GM23338 (cell line): ENCODE measurements at regions not wholly inside any gene's neighbourhood (a gene's known extent, or its start where the extent isn't known, plus 50 kb on each side); places are given as distances from the start of the nearest gene placed in this dataset.

Source experiments
- ATAC-seq: fragments of 200-7000 bp; cut with Tn5 transposase; 3 replicates; pipeline ENCODE4 v1.9.1; 2020
- DNase-seq: peaks from one replicate; pipeline ENCODE4 v3.0.0-alpha.2; 2015; ENCODE audit warnings: low spot score
- H2AFZ ChIP-seq: fragments of 200-600 bp; sonication (generic); 2 replicates; pipeline ENCODE4 v1.8.0; 2016; ENCODE audit warnings: antibody characterized with exemption, mild to moderate bottlenecking, moderate library complexity
- H3F3A ChIP-seq: fragments of 200-600 bp; sonication (generic); replicated peaks from 2 replicates; pipeline ENCODE4 v1.8.0; 2017; ENCODE audit warnings: antibody characterized with exemption, mixed run types, low read depth
- H3K27ac ChIP-seq: fragments of 200-600 bp; sonication (generic); 2 replicates; pipeline ENCODE4 v1.6.1; 2016; ENCODE audit warnings: low read depth
- H3K27me3 ChIP-seq: fragments of 200-600 bp; sonication (generic); 2 replicates; pipeline ENCODE4 v1.8.0; 2016; ENCODE audit warnings: mild to moderate bottlenecking, mixed run types, moderate library complexity; ENCODE audit not compliant: insufficient read depth
- H3K36me3 ChIP-seq: fragments of 200-600 bp; sonication (generic); 2 replicates; pipeline ENCODE4 v1.8.0; 2016; ENCODE audit warnings: mild to moderate bottlenecking; ENCODE audit not compliant: insufficient read depth
- H3K4me1 ChIP-seq: fragments of 200-600 bp; sonication (generic); 2 replicates; pipeline ENCODE4 v1.8.0; 2016; ENCODE audit warnings: mild to moderate bottlenecking, moderate library complexity; ENCODE audit not compliant: insufficient read depth
- H3K4me2 ChIP-seq: fragments of 200-600 bp; sonication (generic); 2 replicates; pipeline ENCODE4 v1.7.1; 2017; ENCODE audit warnings: mixed run types
- H3K4me3 ChIP-seq: fragments of 200-600 bp; sonication (generic); 2 replicates; pipeline ENCODE4 v1.6.1; 2016; ENCODE audit warnings: mixed run types
- H3K79me2 ChIP-seq: fragments of 200-600 bp; sonication (generic); replicated peaks from 2 replicates; pipeline ENCODE4 v1.8.0; 2017; ENCODE audit warnings: mild to moderate bottlenecking; ENCODE audit not compliant: insufficient read depth
- H3K9me2 ChIP-seq: fragments of 200-600 bp; sonication (generic); 2 replicates; pipeline ENCODE4 v1.8.0; 2017; ENCODE audit not compliant: insufficient read depth
- H4K20me1 ChIP-seq: fragments of 200-600 bp; sonication (generic); replicated peaks from 2 replicates; pipeline ENCODE4 v1.8.0; 2017; ENCODE audit warnings: mild to moderate bottlenecking; ENCODE audit not compliant: insufficient read depth
- H3K27ac Mint-ChIP-seq: 2 replicates; pipeline ENCODE4 v1.8.0; 2020; ENCODE audit warnings: inconsistent platforms, mild to moderate bottlenecking, moderate library complexity, mixed read lengths
- H3K27me3 Mint-ChIP-seq: 3 replicates; pipeline ENCODE4 v1.8.0; 2022; ENCODE audit warnings: low read depth, mild to moderate bottlenecking, moderate library complexity, mixed read lengths, inconsistent platforms; ENCODE audit not compliant: insufficient read depth, poor library complexity
- H3K36me3 Mint-ChIP-seq: 3 replicates; pipeline ENCODE4 v1.8.0; 2021; ENCODE audit warnings: low read depth, mild to moderate bottlenecking, inconsistent platforms, moderate library complexity, mixed read lengths
- H3K4me1 Mint-ChIP-seq: 3 replicates; pipeline ENCODE4 v1.8.0; 2020; ENCODE audit warnings: mild to moderate bottlenecking, inconsistent platforms, mixed read lengths
- H3K4me3 Mint-ChIP-seq: 3 replicates; pipeline ENCODE4 v1.8.0; 2021; ENCODE audit warnings: moderate library complexity, mild to moderate bottlenecking, inconsistent platforms, mixed read lengths
- H3K9me3 Mint-ChIP-seq: 3 replicates; pipeline ENCODE4 v1.8.0; 2020; ENCODE audit warnings: moderate library complexity, mild to moderate bottlenecking, inconsistent platforms, mixed read lengths
- CREB1 ChIP-seq: fragments of 250-450 bp; sonication (Bioruptor Pico); IDR thresholded peaks from 2 replicates; pipeline ENCODE4 v1.5.0; 2020; ENCODE audit warnings: low read depth, mild to moderate bottlenecking, moderate library complexity
- CTCF ChIP-seq, 2 experiments: fragments of 200-600 bp in 1 of 2; sonication (generic) in 1 of 2; conservative IDR thresholded peaks; 2 replicates each; pipeline versions ENCODE4 v1.5.1 to v1.6.1; 2016 to 2017; ENCODE audit warnings: antibody characterized with exemption in 2 of 2, low read depth in 2 of 2, mild to moderate bottlenecking in 2 of 2, moderate library complexity in 1 of 2
- ETS1 ChIP-seq: IDR thresholded peaks from 2 replicates; pipeline ENCODE4 v1.6.1; 2016; ENCODE audit warnings: antibody characterized with exemption
- EZH2 ChIP-seq: fragments of 200-600 bp; sonication (generic); IDR thresholded peaks from one replicate; pipeline ENCODE4 v1.8.0; 2017; ENCODE audit warnings: antibody characterized with exemption, mild to moderate bottlenecking, low read depth; ENCODE audit not compliant: unreplicated experiment
- EZH2phosphoT487 ChIP-seq: fragments of 200-600 bp; sonication (generic); IDR thresholded peaks from one replicate; pipeline ENCODE4 v1.8.1; 2018; ENCODE audit warnings: antibody characterized with exemption; ENCODE audit not compliant: unreplicated experiment
- JUNB ChIP-seq: IDR thresholded peaks from one replicate; pipeline ENCODE4 v1.6.1; 2016; ENCODE audit warnings: antibody characterized with exemption; ENCODE audit not compliant: unreplicated experiment
- NANOG ChIP-seq: IDR thresholded peaks from 2 replicates; pipeline ENCODE4 v1.6.1; 2016; ENCODE audit warnings: antibody characterized with exemption, borderline replicate concordance
- POLR2AphosphoS5 ChIP-seq: IDR thresholded peaks from 2 replicates; pipeline ENCODE4 v1.6.1; 2016; ENCODE audit warnings: antibody characterized with exemption, low read depth
- REST ChIP-seq: IDR thresholded peaks from one replicate; pipeline ENCODE4 v1.6.1; 2018; ENCODE audit warnings: antibody characterized with exemption; ENCODE audit not compliant: unreplicated experiment
- STAT1 ChIP-seq: IDR thresholded peaks from one replicate; pipeline ENCODE4 v1.6.1; 2016; ENCODE audit warnings: antibody characterized with exemption; ENCODE audit not compliant: unreplicated experiment
- ZNF114 ChIP-seq: fragments of 250-450 bp; sonication (Bioruptor Pico); IDR thresholded peaks from 2 replicates; pipeline ENCODE4 v1.5.0; 2020; ENCODE audit warnings: mild to moderate bottlenecking, moderate library complexity
- ZNF331 ChIP-seq: fragments of 250-450 bp; sonication (Bioruptor Pico); IDR thresholded peaks from 2 replicates; pipeline ENCODE4 v1.5.0; 2020; ENCODE audit warnings: low read depth, mild to moderate bottlenecking, moderate library complexity
- ZNF462 ChIP-seq: fragments of 250-450 bp; sonication (Bioruptor Pico); IDR thresholded peaks from 2 replicates; pipeline ENCODE4 v1.5.0; 2020; ENCODE audit warnings: mild to moderate bottlenecking, moderate library complexity

DNA sequence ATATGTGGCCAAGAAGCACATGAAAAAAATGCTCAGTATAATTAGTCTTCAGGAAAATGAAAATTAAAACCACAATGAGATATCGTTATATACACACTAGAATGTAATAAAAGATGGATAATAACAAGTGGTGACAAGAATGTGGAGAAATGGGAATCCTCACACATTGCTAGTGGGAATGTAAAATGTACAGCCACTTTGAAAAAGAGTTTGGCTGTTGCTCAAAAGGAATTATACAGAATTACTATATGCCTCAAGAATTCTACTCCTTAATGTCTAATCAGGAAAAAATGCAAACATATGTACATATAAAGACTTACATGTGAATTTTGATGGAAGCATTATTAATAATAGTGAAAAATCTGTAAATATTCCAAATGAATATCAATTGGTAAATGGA is 102.2 kb downstream of the SPCS3 start:
- peaks cover 3% of the 10 kb centered on the region; the same call in 2 of the 3 replicates for H3K4me1 Mint-ChIP-seq
- Histone ChIP-seq H3K9me2 (no peaks in the 10 kb centered on the region), H2AFZ (no peak overlapping the region), H3K36me3 (no peaks in the 10 kb centered on the region), H3K4me1 (no peaks in the 10 kb centered on the region), H3F3A (no peaks in the 10 kb centered on the region), H3K27ac (no peak overlapping the region), H3K79me2 (no peaks in the 10 kb centered on the region), H4K20me1 (no peaks in the 10 kb centered on the region), H3K4me2 (no peak overlapping the region), H3K4me3 (no peak overlapping the region), H3K27me3 (no peaks in the 10 kb centered on the region)
- H3K4me3 Mint-ChIP-seq: no peak overlapping the region
- H3K36me3 Mint-ChIP-seq: no peaks in the 10 kb centered on the region
- H3K27ac Mint-ChIP-seq: no peak overlapping the region
- H3K9me3 Mint-ChIP-seq: no peaks in the 10 kb centered on the region
- TF ChIP-seq EZH2phosphoT487: no peak
- no peak for TF ChIP-seq CTCF (conservative IDR thresholded peaks at IDR 0.05; ENCODE audit: low read depth in 2 of 2)
- no peak for TF ChIP-seq EZH2
- no peak for TF ChIP-seq ZNF114
- no peak for TF ChIP-seq CREB1 (CRISPR knock-in tag)
- TF ChIP-seq ZNF462 (CRISPR knock-in tag): no peak
- TF ChIP-seq ZNF331 (CRISPR knock-in tag): no peak
- no peak for TF ChIP-seq ETS1
- no peak for TF ChIP-seq JUNB
- TF ChIP-seq POLR2AphosphoS5: no peak
- no peak for TF ChIP-seq STAT1
- TF ChIP-seq REST: no peak
- TF ChIP-seq NANOG: no peak
- peaks cover 3% of the 10 kb centered on the region for H3K27me3 Mint-ChIP-seq
- no peak for ATAC-seq
- DNase-seq: no peak
